HFFc6 (cell line): ENCODE measurements at regions not wholly inside any gene's neighbourhood (a gene's known extent, or its start where the extent isn't known, plus 50 kb on each side); places are given as distances from the start of the nearest gene placed in this dataset.

ENCODE experiments used
- DNase-seq: peaks from one replicate; pipeline ENCODE4 v3.0.0-alpha.2; 2018
- H3K27ac Mint-ChIP-seq: 2 replicates; pipeline ENCODE4 v1.8.0; 2020; ENCODE audit warnings: mild to moderate bottlenecking, mixed read lengths
- H3K27me3 Mint-ChIP-seq: 2 replicates; pipeline ENCODE4 v1.8.0; 2021; ENCODE audit warnings: mild to moderate bottlenecking, moderate library complexity, mixed read lengths; ENCODE audit not compliant: insufficient read depth
- H3K36me3 Mint-ChIP-seq: 2 replicates; pipeline ENCODE4 v1.8.0; 2021; ENCODE audit warnings: low read depth, mixed read lengths
- H3K4me1 Mint-ChIP-seq: 2 replicates; pipeline ENCODE4 v1.8.0; 2020; ENCODE audit warnings: low read depth, mixed read lengths
- H3K4me3 Mint-ChIP-seq: 2 replicates; pipeline ENCODE4 v1.8.0; 2020; ENCODE audit warnings: mild to moderate bottlenecking, moderate library complexity, mixed read lengths
- H3K9me3 Mint-ChIP-seq: 2 replicates; pipeline ENCODE4 v1.8.0; 2020; ENCODE audit warnings: mild to moderate bottlenecking, mixed read lengths
- CTCF ChIP-seq: fragments of 200-600 bp; sonication (generic); IDR thresholded peaks from 2 replicates; pipeline ENCODE4 v1.5.0; 2021; ENCODE audit warnings: antibody characterized with exemption, mild to moderate bottlenecking

- peak; percentile 26 for DNase-seq
- no peak for TF ChIP-seq CTCF
- Mint-ChIP-seq H3K36me3 (no peaks in the 10 kb centered on the region; the same call in 1 of the 2 replicates), H3K4me1 (peaks cover 68% of the 10 kb centered on the region), H3K4me3 (peak overlapping the region; percentile 47; the same call in 1 of the 2 replicates), H3K9me3 (no peaks in the 10 kb centered on the region), H3K27me3 (peaks cover 2% of the 10 kb centered on the region; the same call in 1 of the 2 replicates), H3K27ac (peak overlapping the region; percentile 54; the same call in 1 of the 2 replicates)
Measured at GRCh38 chr11:28619846-28620540, 511.8 kb downstream of the METTL15 start.

- peaks cover 68% of the 10 kb centered on the region for H3K4me1 Mint-ChIP-seq
- no peak for TF ChIP-seq CTCF
- peak overlapping the region; percentile 44; the same call in 1 of the 2 replicates for H3K27ac Mint-ChIP-seq
- no peak overlapping the region for H3K4me3 Mint-ChIP-seq
- no peaks in the 10 kb centered on the region for H3K9me3 Mint-ChIP-seq
- DNase-seq = no peak
- H3K27me3 Mint-ChIP-seq = peaks cover 2% of the 10 kb centered on the region; the same call in 1 of the 2 replicates
- H3K36me3 Mint-ChIP-seq = peaks cover 5% of the 10 kb centered on the region; the same call in 1 of the 2 replicates
Measured at GRCh38 chr11:28618416-28618815, 510.2 kb downstream of the METTL15 start.

- H3K4me1 Mint-ChIP-seq = peaks cover 54% of the 10 kb centered on the region
- DNase-seq = no peak
- peaks cover 2% of the 10 kb centered on the region; the same call in 1 of the 2 replicates for H3K27me3 Mint-ChIP-seq
- TF ChIP-seq CTCF = no peak
- H3K4me3 Mint-ChIP-seq = no peak overlapping the region
- no peak overlapping the region; the same call in 1 of the 2 replicates for H3K27ac Mint-ChIP-seq
- no peaks in the 10 kb centered on the region for H3K9me3 Mint-ChIP-seq
- peaks cover 5% of the 10 kb centered on the region; the same call in 1 of the 2 replicates for H3K36me3 Mint-ChIP-seq
Measured at GRCh38 chr11:28616160-28616965, 508.2 kb downstream of the METTL15 start.

- Mint-ChIP-seq H3K9me3 (no peaks in the 10 kb centered on the region), H3K4me3 (no peak overlapping the region), H3K27me3 (peaks cover 2% of the 10 kb centered on the region; the same call in 1 of the 2 replicates), H3K4me1 (peaks cover 46% of the 10 kb centered on the region), H3K36me3 (peaks cover 5% of the 10 kb centered on the region; the same call in 1 of the 2 replicates), H3K27ac (no peak overlapping the region)
- no peak for TF ChIP-seq CTCF
- no peak for DNase-seq
Measured at GRCh38 chr11:28615542-28615941, 507.4 kb downstream of the METTL15 start.

- no peak overlapping the region for H3K4me3 Mint-ChIP-seq
- no peak for TF ChIP-seq CTCF
Measured at GRCh38 chr11:28606930-28607329, 498.7 kb downstream of the METTL15 start.

More at GRCh38 chr11:28606930-28607329, 498.7 kb downstream of the METTL15 start:
- Mint-ChIP-seq H3K9me3 (no peaks in the 10 kb centered on the region; the same call in 1 of the 2 replicates), H3K27me3 (peaks cover 3% of the 10 kb centered on the region; the same call in 1 of the 2 replicates), H3K4me1 (peaks cover 15% of the 10 kb centered on the region; the same call in 1 of the 2 replicates), H3K27ac (no peak overlapping the region), H3K36me3 (peaks cover 17% of the 10 kb centered on the region)
- no peak for DNase-seq
